ENCODE measurements at regions not wholly inside any gene's neighbourhood (a gene's known extent, or its start where the extent isn't known, plus 50 kb on each side); places are given as distances from the start of the nearest gene placed in this dataset.

DNA sequence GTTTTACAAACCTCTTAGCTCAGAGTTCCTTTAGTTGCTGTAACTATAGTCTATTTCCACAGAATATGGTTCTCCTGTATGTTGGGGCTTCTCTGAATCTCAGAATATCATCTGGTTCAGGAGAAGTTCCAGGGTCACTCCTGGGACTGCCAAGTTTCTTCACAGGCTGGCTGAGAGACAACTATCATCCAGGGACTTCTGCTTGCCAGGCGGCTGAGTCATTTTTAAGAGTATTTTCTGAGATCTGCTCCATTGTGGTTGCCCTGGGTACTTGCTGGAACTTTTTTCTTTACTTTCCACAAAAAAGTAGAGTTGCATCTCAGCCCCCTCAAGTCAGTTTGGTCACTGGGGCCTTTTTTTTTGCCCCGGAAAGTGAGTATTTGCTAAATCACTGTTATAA lies 566.5 kb downstream of the LRRC70 start:
- TF ChIP-seq, protein P1, sequence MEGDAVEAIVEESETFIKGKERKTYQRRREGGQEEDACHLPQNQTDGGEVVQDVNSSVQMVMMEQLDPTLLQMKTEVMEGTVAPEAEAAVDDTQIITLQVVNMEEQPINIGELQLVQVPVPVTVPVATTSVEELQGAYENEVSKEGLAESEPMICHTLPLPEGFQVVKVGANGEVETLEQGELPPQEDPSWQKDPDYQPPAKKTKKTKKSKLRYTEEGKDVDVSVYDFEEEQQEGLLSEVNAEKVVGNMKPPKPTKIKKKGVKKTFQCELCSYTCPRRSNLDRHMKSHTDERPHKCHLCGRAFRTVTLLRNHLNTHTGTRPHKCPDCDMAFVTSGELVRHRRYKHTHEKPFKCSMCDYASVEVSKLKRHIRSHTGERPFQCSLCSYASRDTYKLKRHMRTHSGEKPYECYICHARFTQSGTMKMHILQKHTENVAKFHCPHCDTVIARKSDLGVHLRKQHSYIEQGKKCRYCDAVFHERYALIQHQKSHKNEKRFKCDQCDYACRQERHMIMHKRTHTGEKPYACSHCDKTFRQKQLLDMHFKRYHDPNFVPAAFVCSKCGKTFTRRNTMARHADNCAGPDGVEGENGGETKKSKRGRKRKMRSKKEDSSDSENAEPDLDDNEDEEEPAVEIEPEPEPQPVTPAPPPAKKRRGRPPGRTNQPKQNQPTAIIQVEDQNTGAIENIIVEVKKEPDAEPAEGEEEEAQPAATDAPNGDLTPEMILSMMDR (conservative IDR thresholded peaks at IDR 0.05; ENCODE audit: low read length), result no peak
- no peak for TF ChIP-seq EZH2phosphoT487 (IDR thresholded peaks at IDR 0.05; ENCODE audit: borderline replicate concordance, low read depth, low read length)
